Bronchial epithelial cell (primary cell): ENCODE measurements at regions not wholly inside any gene's neighbourhood (a gene's known extent, or its start where the extent isn't known, plus 50 kb on each side); places are given as distances from the start of the nearest gene placed in this dataset.

Experiments
- DNase-seq: peaks from one replicate; pipeline ENCODE4 v3.0.0-alpha.2; 2010; ENCODE audit warnings: low read depth
- FAIRE-seq: peaks from 2 replicates; lab custom pipeline; 2011; peaks lifted over from hg19 to GRCh38; lab: Jason Lieb, UNC
- H3K27me3 ChIP-seq: 2 replicates; pipeline ENCODE4 v1.5.1; 2011; ENCODE audit warnings: low read length; ENCODE audit not compliant: control insufficient read depth, insufficient read depth
- H3K36me3 ChIP-seq: 2 replicates; pipeline ENCODE4 v1.5.1; 2011; ENCODE audit warnings: low read length; ENCODE audit not compliant: control insufficient read depth, insufficient read depth
- H3K4me3 ChIP-seq: 2 replicates; pipeline ENCODE4 v1.5.1; 2011; ENCODE audit warnings: mild to moderate bottlenecking, low read depth, low read length, control low read depth
- TF ChIP-seq, protein P1 (sequence below): IDR thresholded peaks from 2 replicates; pipeline ENCODE4 v1.5.1; 2011; ENCODE audit warnings: mild to moderate bottlenecking, moderate library complexity, low read length, control low read depth, inconsistent platforms; ENCODE audit not compliant: insufficient read depth, severe bottlenecking

DNA sequence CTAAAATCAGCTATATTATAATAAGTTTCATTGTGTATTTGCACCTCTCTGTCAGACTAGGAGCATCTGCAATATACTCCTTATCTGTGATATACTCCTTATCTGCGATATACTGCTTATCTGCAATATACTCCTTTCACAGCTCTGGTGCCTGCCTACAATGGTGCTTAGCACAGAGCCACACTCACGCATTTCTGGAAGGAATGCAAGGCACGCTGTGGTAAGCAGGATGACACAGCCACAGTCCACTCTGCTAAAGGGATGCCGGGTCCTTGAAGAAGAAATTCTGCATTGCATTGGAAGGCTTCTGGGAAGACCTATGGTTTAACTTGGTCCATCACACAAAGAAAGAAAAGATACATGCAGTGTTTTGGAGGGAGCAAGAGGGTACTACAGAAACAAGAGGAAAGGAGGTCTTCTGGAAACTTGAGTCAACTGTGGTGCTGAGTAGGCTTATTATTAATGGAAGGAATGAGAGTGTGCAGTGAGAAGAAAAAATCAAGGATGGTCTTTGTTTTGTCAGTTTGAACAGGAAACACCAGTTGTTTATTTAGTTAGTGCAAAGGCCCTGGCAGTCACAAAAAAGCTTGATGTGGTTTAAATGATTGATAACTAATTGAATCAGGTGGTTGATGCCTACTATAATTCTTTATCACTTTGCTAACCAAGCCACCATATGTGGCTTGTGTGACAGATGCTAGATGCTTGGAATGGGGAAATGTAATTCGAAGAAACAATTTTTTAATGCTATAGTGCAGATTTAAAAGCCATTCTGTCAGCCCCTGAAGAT is 342.3 kb downstream of the GRXCR1 start:
- H3K36me3 ChIP-seq = no peaks in the 10 kb centered on the region
- DNase-seq (no peak), FAIRE-seq (no peak)
- TF ChIP-seq, protein P1, sequence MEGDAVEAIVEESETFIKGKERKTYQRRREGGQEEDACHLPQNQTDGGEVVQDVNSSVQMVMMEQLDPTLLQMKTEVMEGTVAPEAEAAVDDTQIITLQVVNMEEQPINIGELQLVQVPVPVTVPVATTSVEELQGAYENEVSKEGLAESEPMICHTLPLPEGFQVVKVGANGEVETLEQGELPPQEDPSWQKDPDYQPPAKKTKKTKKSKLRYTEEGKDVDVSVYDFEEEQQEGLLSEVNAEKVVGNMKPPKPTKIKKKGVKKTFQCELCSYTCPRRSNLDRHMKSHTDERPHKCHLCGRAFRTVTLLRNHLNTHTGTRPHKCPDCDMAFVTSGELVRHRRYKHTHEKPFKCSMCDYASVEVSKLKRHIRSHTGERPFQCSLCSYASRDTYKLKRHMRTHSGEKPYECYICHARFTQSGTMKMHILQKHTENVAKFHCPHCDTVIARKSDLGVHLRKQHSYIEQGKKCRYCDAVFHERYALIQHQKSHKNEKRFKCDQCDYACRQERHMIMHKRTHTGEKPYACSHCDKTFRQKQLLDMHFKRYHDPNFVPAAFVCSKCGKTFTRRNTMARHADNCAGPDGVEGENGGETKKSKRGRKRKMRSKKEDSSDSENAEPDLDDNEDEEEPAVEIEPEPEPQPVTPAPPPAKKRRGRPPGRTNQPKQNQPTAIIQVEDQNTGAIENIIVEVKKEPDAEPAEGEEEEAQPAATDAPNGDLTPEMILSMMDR = no peak
- no peaks in the 10 kb centered on the region for H3K27me3 ChIP-seq
- no peak overlapping the region for H3K4me3 ChIP-seq

DNA sequence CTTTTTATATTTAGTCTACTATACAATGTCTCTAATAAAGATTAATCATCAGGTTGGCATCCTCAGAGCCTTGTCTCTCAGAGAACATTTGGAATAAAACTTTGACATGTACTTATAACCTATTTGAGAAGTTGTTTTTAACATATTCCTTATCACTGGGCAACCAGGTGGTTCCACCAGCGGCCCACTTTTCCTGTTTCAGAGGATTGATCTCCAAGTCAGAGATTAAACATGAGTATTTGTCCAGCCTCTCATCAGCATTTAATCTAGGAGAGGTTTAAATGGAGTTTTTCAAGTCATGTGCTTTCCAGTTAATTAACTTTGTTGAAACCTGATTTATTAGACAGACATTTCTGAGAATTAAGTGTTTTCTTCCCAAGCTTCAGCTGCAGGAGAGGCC is 345.5 kb downstream of the GRXCR1 start:
- no peaks in the 10 kb centered on the region for H3K36me3 ChIP-seq
- FAIRE-seq (no peak), DNase-seq (no peak)
- no peaks in the 10 kb centered on the region for H3K27me3 ChIP-seq
- TF ChIP-seq, protein P1 = no peak
- no peak overlapping the region for H3K4me3 ChIP-seq

DNA sequence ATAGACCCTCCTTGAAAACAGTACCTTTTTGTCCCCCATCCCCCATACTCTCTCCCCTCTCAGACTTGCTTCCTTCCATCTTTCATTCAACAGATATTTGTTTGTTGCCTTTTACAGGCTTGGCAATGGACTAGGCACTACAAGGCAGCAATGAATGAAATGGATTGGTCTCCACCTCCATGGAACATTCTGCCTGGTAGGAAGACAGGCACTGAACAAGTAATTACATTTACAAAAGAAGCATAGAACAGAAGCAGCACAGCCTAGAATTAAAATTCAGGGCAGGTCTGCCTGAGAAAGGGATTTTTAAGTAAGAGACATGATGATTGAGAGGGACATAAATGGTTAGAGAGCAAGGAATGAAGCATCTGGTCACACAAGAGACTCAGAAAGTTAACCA is 346.1 kb downstream of the GRXCR1 start:
- DNase-seq = no peak
- TF ChIP-seq, protein P1 = no peak
- no peak overlapping the region for H3K4me3 ChIP-seq
- no peaks in the 10 kb centered on the region for H3K36me3 ChIP-seq
- no peak for FAIRE-seq
- H3K27me3 ChIP-seq = no peaks in the 10 kb centered on the region

DNA sequence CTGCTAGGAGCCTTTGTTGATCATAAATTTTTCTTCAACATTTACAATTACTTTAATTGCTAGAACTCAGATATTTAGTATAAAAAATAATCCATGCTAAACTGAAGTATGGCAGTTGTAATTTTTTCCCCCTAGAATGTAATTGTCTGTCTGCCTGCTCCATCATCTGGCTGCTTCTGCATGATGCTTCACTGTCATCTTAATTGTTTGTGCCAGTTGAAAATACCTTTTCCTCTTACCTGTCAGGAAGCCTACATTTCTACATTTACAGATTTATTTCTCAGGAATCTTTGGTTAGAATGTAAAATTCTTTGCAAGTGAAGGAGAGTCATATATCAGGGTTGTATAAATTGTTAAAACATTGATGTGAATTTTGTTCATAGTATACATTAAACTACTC is 348.6 kb downstream of the GRXCR1 start:
- no peaks in the 10 kb centered on the region for H3K36me3 ChIP-seq

DNA sequence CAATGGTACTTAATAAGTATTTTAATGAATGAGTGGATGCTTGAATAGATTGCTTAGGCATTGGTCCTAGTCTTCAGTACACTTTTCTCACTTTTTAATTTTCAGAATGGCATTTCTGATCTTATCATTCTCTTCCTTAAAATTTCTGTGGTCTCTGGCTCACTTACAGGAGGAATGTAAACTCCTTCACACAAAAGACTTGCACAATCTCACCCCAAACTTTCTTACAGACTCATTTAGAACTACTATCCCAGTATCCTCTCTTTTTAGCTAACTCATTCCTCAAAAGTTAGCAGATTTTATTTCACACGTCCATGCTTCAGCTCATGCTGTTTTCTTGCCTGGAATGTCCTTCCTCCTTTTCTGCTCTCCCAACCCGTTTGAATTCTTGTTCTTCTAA is 350.1 kb downstream of the GRXCR1 start:
- FAIRE-seq (no peak), DNase-seq (peak; percentile 3)
- H3K4me3 ChIP-seq = no peak overlapping the region
- no peaks in the 10 kb centered on the region for H3K36me3 ChIP-seq
- TF ChIP-seq, protein P1 = no peak
- H3K27me3 ChIP-seq = no peaks in the 10 kb centered on the region

More for the DNA sequence above, 348.6 kb downstream of the GRXCR1 start:
- H3K4me3 ChIP-seq = no peak overlapping the region
- DNase-seq (no peak), FAIRE-seq (no peak)
- TF ChIP-seq, protein P1 = no peak
- H3K27me3 ChIP-seq = no peaks in the 10 kb centered on the region
